GM12878 (cell line): ENCODE measurements at regions not wholly inside any gene's neighbourhood (a gene's known extent, or its start where the extent isn't known, plus 50 kb on each side); places are given as distances from the start of the nearest gene placed in this dataset.

Experiments used
- ATAC-seq: fragments of 200-7000 bp; cut with Tn5 transposase; 3 replicates; pipeline ENCODE4 v1.9.1; 2020; ENCODE audit warnings: mild to moderate bottlenecking, moderate library complexity
- BruUV-seq: library from RNA; stranded (reverse); fragments of 400-500 nt; replicated peaks from 2 replicates; lab custom pipeline; 2021; lab: Mats Ljungman, UMichigan
- CTCF ChIA-PET: fragments of 300-600 bp; sonication (Branson Sonifier 250); formaldehyde crosslinking; extraction: SDS; loops from one replicate; lab custom pipeline; 2021; ENCODE audit warnings: inconsistent platforms; lab: Yijun Ruan, JAX
- POLR2A ChIA-PET: fragments of 350-600 bp; formaldehyde crosslinking; extraction: SDS; loops from one replicate; lab custom pipeline; 2021; ENCODE audit warnings: inconsistent platforms; lab: Charles Lee
- RAD21 ChIA-PET: fragments of 300-600 bp; sonication (Branson Sonifier 250); formaldehyde crosslinking; loops from one replicate; lab custom pipeline; 2023; ENCODE audit warnings: antibody characterized with exemption; ENCODE audit not compliant: unreplicated experiment; lab: Charles Lee
- SMC1A ChIA-PET: fragments of 300-600 bp; sonication (Branson Sonifier 250); formaldehyde crosslinking; loops from one replicate; lab custom pipeline; 2023; ENCODE audit not compliant: unreplicated experiment, uncharacterized antibody; lab: Charles Lee
- DNase-seq: peaks from one replicate; pipeline ENCODE4 v3.0.0-alpha.2; 2011; ENCODE audit warnings: low read depth, low spot score
- FAIRE-seq: peaks from 3 replicates; lab custom pipeline; 2011; peaks lifted over from hg19 to GRCh38; lab: Jason Lieb, UNC
- H2AFZ ChIP-seq: 2 replicates; pipeline ENCODE4 v1.6.0; 2011; ENCODE audit warnings: low read depth, low read length, control low read depth; ENCODE audit not compliant: control insufficient read depth
- H3K27ac ChIP-seq: 2 replicates; pipeline ENCODE4 v1.5.1; 2011; ENCODE audit warnings: control low read depth; ENCODE audit not compliant: control insufficient read depth, insufficient read depth
- H3K27me3 ChIP-seq, 2 experiments: replicated peaks in 1 of 2; 2 replicates each; pipeline versions ENCODE4 v1.6.0 to v1.6.1; 2011; ENCODE audit warnings: low read length in 1 of 2; ENCODE audit not compliant: control insufficient read depth in 2 of 2, insufficient read depth in 2 of 2
- H3K36me3 ChIP-seq, 2 experiments: 2 replicates each; pipeline ENCODE4 v1.5.1; 2011; ENCODE audit warnings: low read length in 1 of 2; ENCODE audit not compliant: control insufficient read depth in 2 of 2, insufficient read depth in 2 of 2
- H3K4me1 ChIP-seq: 2 replicates; pipeline ENCODE4 v1.6.1; 2011; ENCODE audit warnings: mild to moderate bottlenecking, low read length, moderate library complexity, mixed read lengths; ENCODE audit not compliant: control insufficient read depth, insufficient read depth
- H3K4me2 ChIP-seq: 2 replicates; pipeline ENCODE4 v1.6.0; 2011; ENCODE audit warnings: control low read depth; ENCODE audit not compliant: control insufficient read depth, insufficient read depth
- H3K4me3 ChIP-seq: fragments of 200-600 bp; sonication (generic); 2 replicates; pipeline ENCODE4 v1.5.1; 2016
- H3K79me2 ChIP-seq: 2 replicates; pipeline ENCODE4 v1.6.0; 2011; ENCODE audit warnings: low read length; ENCODE audit not compliant: control insufficient read depth, insufficient read depth
- H3K9ac ChIP-seq: 2 replicates; pipeline ENCODE4 v1.8.0; 2011; ENCODE audit warnings: low read length, control low read depth, mixed read lengths; ENCODE audit not compliant: control insufficient read depth, insufficient read depth
- H3K9me3 ChIP-seq: replicated peaks from 3 replicates; pipeline ENCODE4 v1.5.1; 2011; ENCODE audit warnings: mild to moderate bottlenecking, low read length; ENCODE audit not compliant: control insufficient read depth, insufficient read depth
- H4K20me1 ChIP-seq: 2 replicates; pipeline ENCODE4 v1.6.0; 2011; ENCODE audit not compliant: control insufficient read depth, insufficient read depth
- ATF3 ChIP-seq: IDR thresholded peaks from 2 replicates; pipeline ENCODE4 v1.6.1; 2011; ENCODE audit warnings: low read depth, mild to moderate bottlenecking, low read length, moderate library complexity, borderline replicate concordance; ENCODE audit errors: extremely low read depth
- BCLAF1 ChIP-seq: fragments of 450-650 bp; IDR thresholded peaks from 2 replicates; pipeline ENCODE4 v1.6.1; 2017; ENCODE audit warnings: antibody characterized with exemption, mild to moderate bottlenecking, moderate library complexity
- BHLHE40 ChIP-seq, 2 experiments: fragments of 450-650 bp in 1 of 2; IDR thresholded peaks; 2 replicates each; pipeline ENCODE4 v1.6.1; 2011 to 2017; ENCODE audit warnings: low read depth in 2 of 2, borderline replicate concordance in 1 of 2, improper control_type of control experiment in 1 of 2, low read length in 1 of 2, mild to moderate bottlenecking in 1 of 2
- BRCA1 ChIP-seq: IDR thresholded peaks from 2 replicates; pipeline ENCODE4 v1.6.1; 2011; ENCODE audit warnings: low read depth, low read length, improper control_type of control experiment
- CHD1 ChIP-seq: IDR thresholded peaks from 2 replicates; pipeline ENCODE4 v1.6.1; 2012; ENCODE audit warnings: low read depth, low read length, improper control_type of control experiment
- CHD4 ChIP-seq: fragments of 200-600 bp; sonication (generic); IDR thresholded peaks from 2 replicates; pipeline ENCODE4 v1.6.1; 2016; ENCODE audit warnings: mild to moderate bottlenecking
- GATAD2B ChIP-seq: fragments of 450-650 bp; conservative IDR thresholded peaks from 2 replicates; pipeline ENCODE4 v1.6.1; 2017; ENCODE audit warnings: low read depth, mild to moderate bottlenecking, moderate library complexity
- IRF5 ChIP-seq: fragments of 450-650 bp; IDR thresholded peaks from 2 replicates; pipeline ENCODE4 v1.6.1; 2017; ENCODE audit warnings: borderline replicate concordance
- MYC ChIP-seq: IDR thresholded peaks from 2 replicates; pipeline ENCODE4 v1.6.1; 2011; ENCODE audit warnings: mild to moderate bottlenecking, low read length, moderate library complexity, inconsistent platforms; ENCODE audit not compliant: insufficient read depth, insufficient replicate concordance, insufficient read length, severe bottlenecking
- NFIC ChIP-seq: IDR thresholded peaks from 2 replicates; pipeline ENCODE4 v1.6.1; 2012; ENCODE audit warnings: low read depth, mild to moderate bottlenecking, inconsistent platforms, low read length, moderate library complexity
- SPI1 ChIP-seq: IDR thresholded peaks from 2 replicates; pipeline ENCODE4 v1.6.1; 2011; ENCODE audit warnings: low read depth, mild to moderate bottlenecking, low read length, moderate library complexity, borderline replicate concordance; ENCODE audit not compliant: insufficient read depth
- SRF ChIP-seq, 2 experiments: IDR thresholded peaks; 2 replicates each; pipeline ENCODE4 v1.6.1; 2011; ENCODE audit warnings: low read depth in 2 of 2, low read length in 2 of 2, mild to moderate bottlenecking in 1 of 2, moderate library complexity in 1 of 2
- STAT3 ChIP-seq: IDR thresholded peaks from 2 replicates; pipeline ENCODE4 v1.6.1; 2011; ENCODE audit warnings: low read depth, low read length, improper control_type of control experiment
- YY1 ChIP-seq: IDR thresholded peaks from 2 replicates; pipeline ENCODE4 v1.6.1; 2011; ENCODE audit warnings: low read depth, mild to moderate bottlenecking, low read length
- whole genome bisulfite sequencing: methylation state at CpG from one replicate; pipeline ENCODE4 v1.1.6; 2016; ENCODE audit warnings: low lambda C conversion rate; ENCODE audit not compliant: insufficient replicate concordance, insufficient coverage; ENCODE audit errors: missing lambda C conversion rate; 5-methylcytosine and 5-hydroxymethylcytosine counted together
- in situ Hi-C: fragments of 300-500 bp; cut with MboI; formaldehyde crosslinking; loops from 9 replicates; pipeline ENCODE4 v1.14.3; 2018; ENCODE audit warnings: mixed read lengths
- intact Hi-C: fragments of 100-400 bp; cut with micrococcal nuclease; formaldehyde crosslinking; loops from one replicate; pipeline ENCODE4 v1.14.2; 2022; ENCODE audit not compliant: unreplicated experiment

- no TSS peak for BruUV-seq
- CTCF ChIA-PET, result no interaction called here
Observed at GRCh38 chr3:14039149-14039548, 85.5 kb downstream of the CHCHD4 start.

GRCh38 chr3:14037211-14037610, 87.5 kb downstream of the CHCHD4 start:
- CTCF ChIA-PET, result interaction anchor here (0.6 kb wide), 1 partner anchor 320 kb away, joined by 3 read pairs; no protein-coding TSS in a partner anchor
- Histone ChIP-seq H3K4me3 (no peak overlapping the region), H3K9ac (no peak overlapping the region), H3K4me1 (no peaks in the 10 kb centered on the region), H3K27me3 (no peaks in the 10 kb centered on the region), H4K20me1 (no peaks in the 10 kb centered on the region), H2AFZ (no peak overlapping the region), H3K9me3 (no peaks in the 10 kb centered on the region; the same call in 2 of the 3 replicates), H3K79me2 (no peaks in the 10 kb centered on the region), H3K36me3 (no peaks in the 10 kb centered on the region), H3K4me2 (no peak overlapping the region), H3K27ac (no peak overlapping the region)
- POLR2A ChIA-PET, result no interaction called here
- ATAC-seq (no peak), FAIRE-seq (no peak), DNase-seq (no peak)
- in situ Hi-C loops (no loop called here), intact Hi-C loops (no loop called here)
- SMC1A ChIA-PET, result no interaction called here
- RAD21 ChIA-PET, result no interaction called here
- no TSS peak for BruUV-seq
- 74% methylated on average over 20 of the region's 22 CpGs for WGBS
- TF ChIP-seq BRCA1, result no peak
- TF ChIP-seq NFIC, result no peak
- no peak for TF ChIP-seq SRF (IDR thresholded peaks at IDR 0.05; ENCODE audit: low read depth in 2 of 2, low read length in 2 of 2)
- no peak for TF ChIP-seq IRF5
- no peak for TF ChIP-seq CHD4
- TF ChIP-seq BCLAF1, result no peak
- TF ChIP-seq GATAD2B, result no peak
- no peak for TF ChIP-seq MYC
- TF ChIP-seq BHLHE40 (IDR thresholded peaks at IDR 0.05; ENCODE audit: borderline replicate concordance in 1 of 2, low read depth in 2 of 2, low read length in 1 of 2), result no peak
- no peak for TF ChIP-seq CHD1

More at GRCh38 chr3:14039149-14039548, 85.5 kb downstream of the CHCHD4 start:
- no peak overlapping the region for H3K27ac ChIP-seq
- H3K9me3 ChIP-seq, result no peaks in the 10 kb centered on the region; the same call in 2 of the 3 replicates
- WGBS, result 4% methylated on average over 2 of the region's 2 CpGs
- H3K9ac ChIP-seq, result no peak overlapping the region
- in situ Hi-C loops, result no loop called here
- no peaks in the 10 kb centered on the region for H3K27me3 ChIP-seq
- no peaks in the 10 kb centered on the region for H3K36me3 ChIP-seq
- ATAC-seq, result no peak
- H3K4me3 ChIP-seq, result no peak overlapping the region
- intact Hi-C loops, result no loop called here
- DNase-seq, result no peak
- H2AFZ ChIP-seq, result no peak overlapping the region
- ChIA-PET RAD21 (no interaction called here), SMC1A (no interaction called here), POLR2A (no interaction called here)
- no peak for FAIRE-seq
- H4K20me1 ChIP-seq, result no peaks in the 10 kb centered on the region
- TF ChIP-seq STAT3, result no peak
- no peak for TF ChIP-seq ATF3
- no peak for TF ChIP-seq SPI1
- no peak for TF ChIP-seq YY1
- H3K4me2 ChIP-seq, result no peak overlapping the region
- H3K79me2 ChIP-seq, result no peaks in the 10 kb centered on the region
- H3K4me1 ChIP-seq, result no peaks in the 10 kb centered on the region
